GM12891 (cell line): ENCODE measurements at regions not wholly inside any gene's neighbourhood (a gene's known extent, or its start where the extent isn't known, plus 50 kb on each side); places are given as distances from the start of the nearest gene placed in this dataset.

Experiments used
- DNase-seq: peaks from one replicate; pipeline ENCODE4 v3.0.0; 2011; ENCODE audit warnings: low spot score; ENCODE audit not compliant: insufficient read length
- FAIRE-seq: peaks from 2 replicates; lab custom pipeline; 2011; peaks lifted over from hg19 to GRCh38; lab: Jason Lieb, UNC
- PAX5 ChIP-seq: IDR thresholded peaks from 2 replicates; pipeline ENCODE4 v1.6.1; 2011; ENCODE audit warnings: low read length, moderate library complexity, mild to moderate bottlenecking; ENCODE audit not compliant: insufficient read depth, severe bottlenecking
- POLR2A ChIP-seq: IDR thresholded peaks from 2 replicates; pipeline ENCODE4 v1.6.1; 2011; ENCODE audit warnings: low read depth, low read length, control low read depth
- POLR2AphosphoS5 ChIP-seq: IDR thresholded peaks from 2 replicates; pipeline ENCODE4 v1.6.1; 2011; ENCODE audit warnings: low read depth, low read length, control low read depth
- POU2F2 ChIP-seq: IDR thresholded peaks from 2 replicates; pipeline ENCODE4 v1.6.1; 2011; ENCODE audit warnings: low read depth, mild to moderate bottlenecking, control low read depth, low read length, moderate library complexity
- SPI1 ChIP-seq: IDR thresholded peaks from 2 replicates; pipeline ENCODE4 v1.6.1; 2011; ENCODE audit warnings: low read depth, low read length, control low read depth
- TAF1 ChIP-seq: IDR thresholded peaks from 2 replicates; pipeline ENCODE4 v1.6.1; 2011; ENCODE audit warnings: low read depth, low read length, control low read depth

GRCh38 chr16:35182943-35183550 is 1723.6 kb downstream of the TP53TG3F start:
- FAIRE-seq (no peak), DNase-seq (no peak)
- no peak for TF ChIP-seq POLR2A
- no peak for TF ChIP-seq POU2F2
- TF ChIP-seq POLR2AphosphoS5 = no peak
- TF ChIP-seq SPI1 = no peak
- TF ChIP-seq PAX5 = no peak
- no peak for TF ChIP-seq TAF1

- no peak for DNase-seq
- FAIRE-seq = no peak
- TF ChIP-seq POU2F2 (no peak), POLR2A (no peak), SPI1 (no peak), TAF1 (no peak), PAX5 (no peak), POLR2AphosphoS5 (no peak)
Observed at GRCh38 chr16:35184356-35184870, 1725.0 kb downstream of the TP53TG3F start.

- TF ChIP-seq POLR2A (no peak), SPI1 (no peak), POU2F2 (no peak), POLR2AphosphoS5 (no peak), PAX5 (no peak), TAF1 (no peak)
- no peak for DNase-seq
- FAIRE-seq = no peak
Observed at GRCh38 chr16:35185366-35186044, 1726.1 kb downstream of the TP53TG3F start.

GRCh38 chr16:35186045-35186759 is 1726.8 kb downstream of the TP53TG3F start:
- DNase-seq (no peak), FAIRE-seq (no peak)
- TF ChIP-seq POLR2AphosphoS5 (no peak), PAX5 (no peak), TAF1 (no peak), POLR2A (no peak), SPI1 (no peak), POU2F2 (no peak)

GRCh38 chr16:35187665-35188225 is 1728.3 kb downstream of the TP53TG3F start:
- FAIRE-seq (no peak), DNase-seq (no peak)
- TF ChIP-seq SPI1 (no peak), PAX5 (no peak), POLR2AphosphoS5 (no peak), POLR2A (no peak), TAF1 (no peak), POU2F2 (no peak)

- no peak for DNase-seq
- TF ChIP-seq POU2F2 (no peak), PAX5 (no peak), POLR2A (no peak), SPI1 (no peak), TAF1 (no peak), POLR2AphosphoS5 (no peak)
- FAIRE-seq = no peak
Observed at GRCh38 chr16:35188288-35189155, 1729.1 kb downstream of the TP53TG3F start.

- FAIRE-seq (no peak), DNase-seq (no peak)
- TF ChIP-seq PAX5 = no peak
- TF ChIP-seq TAF1 = no peak
- TF ChIP-seq POLR2AphosphoS5 = no peak
- no peak for TF ChIP-seq POU2F2
- no peak for TF ChIP-seq POLR2A
- TF ChIP-seq SPI1 = no peak
Observed at GRCh38 chr16:35192993-35193392, 1733.6 kb downstream of the TP53TG3F start.

GRCh38 chr16:35193956-35194355 is 1734.5 kb downstream of the TP53TG3F start:
- no peak for FAIRE-seq
- TF ChIP-seq SPI1 = no peak
- no peak for TF ChIP-seq TAF1
- no peak for TF ChIP-seq POLR2AphosphoS5
- no peak for TF ChIP-seq PAX5
- TF ChIP-seq POU2F2 = no peak
- TF ChIP-seq POLR2A = no peak
- DNase-seq = no peak
